HG03196 (cell line): ENCODE measurements at regions not wholly inside any gene's neighbourhood (a gene's known extent, or its start where the extent isn't known, plus 50 kb on each side); places are given as distances from the start of the nearest gene placed in this dataset.
"Not testable (repeated sequence)": the region's sequence is repeated elsewhere in the genome, so short reads cannot be mapped to it uniquely, and the experiment has no call there.

Source experiments
- ATAC-seq: cut with Tn5 transposase; IDR thresholded peaks from one replicate; pipeline ENCODE4 v1.9.1; 2021; ENCODE audit not compliant: unreplicated experiment

DNA sequence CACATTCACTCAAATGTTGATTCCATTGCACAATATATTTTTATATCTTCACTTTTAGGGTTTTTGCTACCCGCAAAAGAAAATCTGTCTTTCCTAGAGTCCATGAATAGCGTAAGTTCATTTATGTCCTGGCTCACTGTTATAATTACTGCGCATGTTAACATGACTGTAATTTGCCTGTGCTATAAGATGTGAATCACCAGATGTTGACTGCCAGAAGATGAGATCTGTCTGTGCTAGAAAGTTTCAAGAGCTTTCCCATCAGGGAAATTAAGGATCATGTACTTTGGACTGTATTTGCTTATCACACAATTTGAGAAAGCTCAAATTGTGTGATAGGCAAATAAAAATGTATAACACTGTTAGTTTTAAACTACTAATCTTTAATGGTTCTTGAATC is 322.5 kb downstream of the CHL1 start:
- no peak for ATAC-seq

DNA sequence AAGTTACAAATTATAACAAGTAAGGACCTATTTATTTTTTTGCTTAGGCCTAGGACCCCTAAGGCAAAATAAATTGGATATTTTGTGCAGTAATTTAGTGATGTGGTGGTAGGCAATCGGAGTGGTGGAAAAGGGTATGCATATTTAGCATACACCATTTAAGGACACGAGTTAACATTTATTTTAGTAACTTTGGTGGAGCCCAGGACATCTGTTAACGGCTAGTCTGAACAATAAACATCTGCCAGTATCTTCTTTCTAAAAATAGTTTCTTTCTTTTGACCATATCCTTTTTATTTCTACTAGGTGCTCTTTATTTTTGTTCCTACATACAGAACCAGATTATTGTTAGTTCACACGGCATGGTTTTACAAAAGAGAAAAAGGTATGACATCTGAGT is 326.3 kb downstream of the CHL1 start:
- ATAC-seq: no peak

DNA sequence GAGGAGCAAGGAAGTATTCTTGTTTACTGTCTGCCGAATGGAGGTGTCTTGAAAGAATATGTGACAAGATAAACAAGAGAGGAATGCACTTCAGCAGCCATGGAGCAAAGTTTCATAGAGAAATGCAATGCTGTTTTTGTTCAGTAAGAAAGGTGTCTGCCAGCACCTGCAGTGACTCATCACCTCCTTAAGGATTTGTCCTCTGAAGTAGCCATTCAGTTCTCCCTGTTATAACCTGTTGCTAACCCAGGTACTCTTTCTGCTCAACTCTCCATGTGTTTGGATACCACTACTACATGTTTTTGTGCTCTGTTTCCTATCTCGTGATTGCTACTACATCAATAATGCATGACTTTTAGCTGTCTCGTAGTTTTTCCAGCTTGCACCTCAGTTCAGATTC is 328.9 kb downstream of the CHL1 start:
- no peak for ATAC-seq

DNA sequence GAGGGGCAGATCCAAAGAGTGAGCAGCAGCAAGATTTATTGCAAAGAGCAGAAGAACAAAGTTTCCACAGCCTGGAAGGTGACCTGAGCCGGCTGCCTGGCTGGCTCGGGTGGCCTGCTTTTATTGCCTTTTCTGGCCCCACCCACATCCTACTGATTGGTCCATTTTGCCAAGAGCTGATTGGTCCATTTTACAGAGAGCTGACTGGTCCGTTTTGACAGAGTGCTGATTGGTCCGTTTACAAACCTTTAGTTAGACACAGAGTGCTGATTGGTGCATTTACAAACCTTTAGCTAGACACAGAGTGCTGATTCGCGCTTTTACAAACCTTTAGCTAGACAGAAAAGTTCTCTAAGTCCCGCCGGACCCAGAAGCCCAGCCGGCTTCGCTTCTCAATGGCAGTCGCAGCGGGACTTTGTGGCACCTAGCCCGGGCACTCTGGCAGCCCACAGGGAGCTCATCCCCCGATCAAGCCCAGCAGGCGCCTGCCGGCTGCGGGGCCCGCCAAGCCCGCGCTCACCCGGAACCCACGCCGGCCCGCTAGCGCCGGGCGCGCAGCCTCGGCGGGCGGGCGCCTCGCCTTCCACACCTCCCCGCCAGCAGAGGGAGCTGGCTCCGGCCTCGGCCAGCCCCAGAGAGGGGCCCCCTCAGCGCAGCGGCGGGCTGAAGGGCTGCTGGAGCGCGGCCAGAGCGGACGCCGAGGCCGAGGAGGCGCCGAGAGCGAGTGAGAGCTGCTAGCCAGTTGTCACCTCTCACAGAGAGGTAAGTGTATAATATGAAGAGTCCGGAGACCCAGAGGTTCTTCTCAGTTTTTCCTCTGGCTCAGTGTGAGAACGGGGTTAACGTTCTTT is 339.2 kb downstream of the CHL1 start:
- no peak for ATAC-seq

DNA sequence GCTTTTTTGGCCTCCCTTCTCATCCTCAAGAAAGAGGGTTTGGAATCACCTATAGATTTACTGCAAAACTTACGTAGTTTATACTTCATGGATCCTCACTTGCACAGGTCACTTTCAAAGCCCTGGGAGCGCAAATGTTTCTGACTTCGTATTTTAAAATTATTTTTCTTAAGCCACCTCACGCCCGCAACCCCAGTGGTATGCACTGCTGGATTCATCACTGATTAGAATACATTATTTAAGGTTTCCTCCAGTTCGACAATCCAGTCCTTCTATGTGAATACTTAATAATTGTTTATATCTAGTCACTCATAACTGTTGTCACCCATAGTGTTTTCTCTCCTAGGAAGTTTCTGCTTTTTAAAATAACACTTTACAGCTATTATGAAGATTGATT is 339.9 kb downstream of the CHL1 start:
- no peak for ATAC-seq

DNA sequence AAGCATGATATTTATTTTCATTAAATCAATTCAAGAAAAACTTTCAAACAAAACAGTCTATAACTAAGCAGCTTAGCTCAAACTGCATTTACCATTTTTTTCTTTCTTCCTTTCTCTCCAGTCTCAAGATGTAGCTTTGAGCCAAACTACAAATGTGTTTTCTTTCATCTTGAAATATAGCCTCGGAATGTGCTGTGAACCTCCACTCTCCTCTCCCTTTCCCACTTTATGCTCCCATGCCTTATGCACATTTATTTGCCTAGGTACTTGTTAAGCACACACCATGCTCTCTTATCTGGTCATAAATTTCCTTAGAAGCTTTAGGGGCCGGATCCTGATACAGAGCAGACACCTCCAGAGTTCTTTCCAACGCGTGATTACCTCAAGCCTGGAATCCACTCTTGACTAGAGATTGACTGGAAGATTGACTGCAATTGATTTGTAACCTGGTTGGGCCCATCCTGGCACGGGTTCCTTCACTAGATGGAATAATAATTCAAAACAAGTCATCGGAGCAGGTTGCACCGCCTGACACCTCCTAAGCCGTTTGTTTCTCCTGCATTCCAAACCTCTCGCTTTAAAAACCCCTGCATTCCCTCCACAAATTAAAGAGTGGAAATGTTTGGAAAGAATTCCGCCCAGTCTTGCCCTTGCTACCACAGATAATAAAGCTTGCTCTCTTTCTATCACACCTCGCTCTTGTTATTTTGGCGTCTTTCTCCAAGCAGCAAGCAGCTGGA is 344.7 kb downstream of the CHL1 start:
- no peak for ATAC-seq

DNA sequence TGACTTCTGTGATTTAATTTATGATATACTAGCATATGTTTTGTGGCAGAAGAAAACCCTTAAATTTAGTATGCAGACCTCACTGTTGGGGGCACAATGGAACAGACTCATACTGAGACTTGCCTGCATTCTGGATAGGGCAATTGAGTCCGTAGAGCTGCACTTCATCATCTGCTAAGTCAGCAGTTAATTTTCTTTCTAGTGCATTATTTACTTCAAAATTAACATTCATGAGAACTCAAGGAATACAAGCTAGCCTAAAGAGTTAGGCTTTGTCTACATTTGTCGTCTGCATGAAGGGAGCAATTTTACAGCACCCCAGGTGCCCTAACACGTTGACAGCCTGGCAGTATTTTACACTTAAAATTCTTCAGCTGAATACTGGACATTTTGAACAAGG is 345.5 kb downstream of the CHL1 start:
- ATAC-seq: no peak

DNA sequence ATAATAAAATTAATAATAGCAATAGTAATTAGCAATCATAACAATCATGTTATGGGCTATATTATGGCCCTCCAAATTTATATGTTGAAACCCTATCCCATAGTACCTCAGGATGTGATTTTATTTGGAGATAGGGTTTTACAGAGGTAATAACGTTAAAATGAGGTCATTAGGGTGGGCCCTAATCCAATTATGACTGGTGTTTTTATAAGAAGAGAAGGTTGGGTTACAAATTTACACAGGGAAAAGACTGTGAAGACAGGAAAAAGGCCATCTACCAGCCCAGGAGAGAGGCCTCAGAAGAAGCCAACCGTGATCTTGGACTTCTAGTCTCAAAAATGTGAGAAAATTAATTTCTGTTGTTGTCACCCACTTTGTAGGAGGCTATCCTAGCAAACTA is 353.1 kb downstream of the CHL1 start:
- ATAC-seq: no peak

DNA sequence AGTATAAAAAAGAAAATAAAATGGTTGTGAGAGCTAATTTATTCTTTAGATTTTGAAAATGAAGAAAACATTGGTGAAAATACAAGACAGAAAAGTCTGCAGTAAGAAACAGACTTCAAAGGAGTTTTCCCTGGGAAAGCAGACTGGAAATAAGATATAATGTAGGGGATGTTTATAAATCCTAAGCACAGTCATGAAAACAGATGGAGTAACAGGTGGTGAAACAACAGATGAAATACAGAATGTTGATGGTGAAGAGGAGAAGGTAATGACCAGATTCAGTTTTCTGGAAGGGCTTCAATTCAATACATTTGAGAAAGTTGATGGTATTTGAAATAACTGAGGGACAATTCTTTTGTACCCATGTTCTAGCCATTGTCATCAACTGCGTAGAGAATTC is 353.9 kb downstream of the CHL1 start:
- ATAC-seq: no peak

DNA sequence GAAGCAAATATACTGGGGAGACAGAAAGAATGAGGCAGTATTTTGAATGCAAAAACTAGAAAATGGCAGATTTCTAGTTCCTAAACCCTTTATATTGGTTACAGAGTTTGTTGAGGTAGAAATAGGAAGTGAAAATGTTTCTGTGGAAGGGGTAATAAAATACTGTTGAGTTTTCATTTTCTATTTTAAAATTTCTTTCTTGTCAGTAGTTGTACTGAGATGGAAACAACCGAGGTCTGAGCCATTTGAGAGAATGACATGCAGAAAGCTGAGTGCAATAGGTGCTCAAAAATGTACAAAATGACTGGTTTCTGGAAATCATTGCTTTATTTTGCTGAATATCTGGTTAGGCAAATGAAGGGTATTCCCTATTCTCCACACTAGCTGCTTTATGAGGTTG is 361.4 kb downstream of the CHL1 start:
- ATAC-seq: peak; percentile 98

DNA sequence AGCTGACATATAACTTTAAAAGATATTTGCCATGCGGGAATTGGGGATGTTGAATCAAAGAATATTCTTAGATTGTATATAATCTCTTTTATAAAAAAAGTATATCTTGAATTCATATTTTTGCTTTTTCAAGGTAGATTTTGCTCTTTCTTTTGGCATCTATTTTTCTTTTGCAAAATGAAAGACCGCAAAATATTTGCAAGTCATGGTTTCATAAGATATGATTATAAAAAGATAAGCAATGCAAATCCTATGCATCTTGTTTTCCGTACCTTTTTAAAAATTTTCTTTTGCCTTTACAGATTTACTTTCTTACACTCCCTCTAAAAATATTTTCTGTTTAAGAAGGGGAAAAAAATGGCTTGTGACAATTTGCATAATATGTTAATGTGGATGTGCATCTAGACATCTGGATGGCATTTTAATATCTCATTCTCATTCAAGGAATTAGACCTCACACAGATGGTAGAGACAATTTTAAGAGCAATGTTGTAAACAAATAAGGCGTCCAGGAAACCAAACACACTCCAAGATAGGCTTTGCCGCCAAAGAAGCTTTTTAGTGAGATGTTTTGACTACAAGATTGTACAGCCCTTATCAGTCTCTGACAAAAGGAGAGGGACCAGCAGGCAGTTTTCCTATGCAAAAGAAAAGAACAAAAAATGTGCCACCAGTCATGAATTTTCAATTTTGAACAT is 371.1 kb downstream of the CHL1 start:
- no peak for ATAC-seq

DNA sequence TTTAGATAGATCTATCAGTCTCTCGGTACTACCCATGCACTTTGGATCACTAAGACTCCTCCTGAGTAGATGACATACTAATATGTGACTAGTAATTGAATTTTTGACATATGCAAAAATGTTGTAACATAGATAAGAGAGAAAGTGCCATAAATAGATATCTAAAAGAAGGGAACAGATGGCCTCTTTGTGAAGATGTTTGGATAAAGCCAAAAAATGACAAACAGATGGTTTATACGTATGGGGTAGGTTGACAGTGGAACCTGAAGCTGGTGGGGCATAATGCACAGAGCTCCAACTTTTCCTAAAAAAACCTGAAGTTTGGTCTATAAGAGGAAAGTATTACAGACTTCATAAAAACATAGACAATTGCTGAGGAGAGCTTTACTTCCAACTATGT is 383.0 kb downstream of the CHL1 start:
- ATAC-seq: not testable (repeated sequence)

DNA sequence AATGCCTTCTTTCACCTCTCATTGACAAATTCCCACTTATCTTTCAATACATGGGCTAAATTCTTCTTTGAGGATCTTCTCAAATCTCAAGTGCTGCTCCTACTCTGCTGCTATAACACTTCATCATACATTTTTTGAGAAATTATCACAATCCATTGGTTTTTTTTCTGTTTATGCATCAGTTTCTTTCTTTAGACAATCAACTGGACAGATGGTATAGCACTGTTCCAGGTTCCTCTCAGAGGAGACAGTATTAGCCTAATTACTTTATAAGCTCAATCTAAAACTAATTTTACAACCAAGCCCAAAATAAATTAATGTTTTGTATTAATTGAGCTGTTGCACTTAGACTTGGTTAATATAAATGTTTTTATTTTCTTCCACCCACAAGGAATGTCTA is 392.5 kb downstream of the CHL1 start:
- not testable (repeated sequence) for ATAC-seq

DNA sequence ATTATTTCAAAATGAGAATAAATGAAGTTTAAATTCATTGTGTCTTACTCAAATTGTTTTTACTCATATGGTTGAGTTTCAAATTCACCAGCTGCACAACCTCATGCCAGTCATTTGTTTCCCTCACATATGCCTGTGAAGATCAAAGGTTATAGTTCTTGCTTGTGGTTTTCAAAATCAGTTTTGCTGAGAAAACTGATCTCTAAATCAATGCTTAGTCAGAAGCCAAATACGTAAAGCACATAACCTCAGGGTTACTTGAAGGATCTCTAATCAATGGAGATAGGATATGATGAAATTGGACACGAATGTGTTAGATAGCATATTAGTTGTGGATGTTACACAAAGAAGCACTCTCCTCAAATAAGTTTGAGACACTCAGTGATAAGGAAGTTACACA is 400.7 kb downstream of the CHL1 start:
- ATAC-seq: not testable (repeated sequence)

DNA sequence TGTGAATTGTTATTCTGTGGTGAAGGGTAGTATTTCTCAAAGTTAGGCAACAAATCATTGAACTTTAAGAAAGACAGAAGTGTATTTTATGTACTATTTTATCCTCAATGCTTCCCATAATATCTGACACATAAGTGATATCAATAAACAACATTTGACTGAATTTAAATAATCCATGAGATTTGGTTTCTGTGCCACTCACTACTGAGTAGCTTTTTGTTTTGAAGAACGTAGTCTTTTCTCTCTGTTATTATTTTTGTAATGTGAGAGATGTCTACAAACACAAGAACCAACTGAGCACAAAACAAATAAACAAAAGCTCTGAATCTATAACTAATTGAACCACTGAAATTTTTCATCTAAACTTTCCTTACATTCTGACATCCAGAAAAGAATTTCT is 401.2 kb downstream of the CHL1 start:
- ATAC-seq: not testable (repeated sequence)

DNA sequence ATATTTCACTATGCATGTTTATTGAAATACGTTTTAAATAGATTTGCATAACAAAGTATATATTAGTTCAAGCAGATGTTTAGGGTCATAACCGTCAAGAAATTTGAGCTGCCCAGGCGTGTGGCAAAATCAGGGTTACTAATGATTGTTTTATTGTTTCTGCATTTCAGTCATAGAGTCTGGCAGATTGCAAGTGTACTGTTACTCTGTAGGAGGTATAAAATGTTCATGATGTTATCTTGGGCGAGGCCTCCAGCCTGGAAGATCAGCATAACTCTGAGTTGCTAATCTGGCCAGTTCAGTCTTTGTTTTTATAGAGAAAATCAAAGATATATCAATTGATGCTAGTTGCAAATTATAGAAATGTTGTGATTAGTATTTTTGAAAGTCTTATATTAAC is 410.9 kb downstream of the CHL1 start:
- ATAC-seq: not testable (repeated sequence)

DNA sequence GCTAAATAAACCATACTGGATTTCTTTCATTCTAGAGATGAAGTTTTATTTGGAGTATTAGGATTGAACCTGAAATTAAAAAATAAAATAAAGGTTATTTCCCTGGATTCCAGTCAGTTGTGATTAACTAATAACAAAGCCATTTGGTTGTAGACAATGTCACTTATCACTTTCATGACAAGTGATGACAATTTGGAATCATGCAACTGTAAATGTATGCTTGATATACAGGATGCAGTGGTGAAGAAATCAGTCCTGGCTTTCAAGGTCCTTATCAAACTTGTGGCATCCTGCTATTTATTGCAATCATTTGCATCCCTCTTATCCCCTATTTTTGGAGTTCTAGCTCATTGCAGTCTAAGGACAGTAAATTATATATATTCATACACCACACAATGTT is 425.2 kb downstream of the CHL1 start:
- no peak for ATAC-seq

DNA sequence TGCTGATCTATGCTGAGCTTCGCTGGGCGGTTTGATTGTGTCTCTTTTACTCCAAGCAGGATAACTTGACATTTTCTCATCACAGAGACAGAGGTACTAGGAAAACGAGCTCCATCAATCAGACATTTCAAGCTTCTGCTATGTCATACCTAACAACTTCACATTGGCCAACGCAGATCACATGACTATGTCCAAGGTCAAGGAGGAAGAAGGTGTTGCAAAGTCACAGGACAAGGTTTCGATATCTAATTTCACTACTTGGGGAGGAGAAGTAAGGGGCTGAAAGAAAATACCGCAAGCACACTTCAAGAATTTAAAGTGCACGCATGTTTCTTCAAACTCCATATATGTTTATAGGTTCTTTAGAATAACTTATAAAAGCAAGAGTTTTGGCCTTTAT is 425.8 kb downstream of the CHL1 start:
- no peak for ATAC-seq

DNA sequence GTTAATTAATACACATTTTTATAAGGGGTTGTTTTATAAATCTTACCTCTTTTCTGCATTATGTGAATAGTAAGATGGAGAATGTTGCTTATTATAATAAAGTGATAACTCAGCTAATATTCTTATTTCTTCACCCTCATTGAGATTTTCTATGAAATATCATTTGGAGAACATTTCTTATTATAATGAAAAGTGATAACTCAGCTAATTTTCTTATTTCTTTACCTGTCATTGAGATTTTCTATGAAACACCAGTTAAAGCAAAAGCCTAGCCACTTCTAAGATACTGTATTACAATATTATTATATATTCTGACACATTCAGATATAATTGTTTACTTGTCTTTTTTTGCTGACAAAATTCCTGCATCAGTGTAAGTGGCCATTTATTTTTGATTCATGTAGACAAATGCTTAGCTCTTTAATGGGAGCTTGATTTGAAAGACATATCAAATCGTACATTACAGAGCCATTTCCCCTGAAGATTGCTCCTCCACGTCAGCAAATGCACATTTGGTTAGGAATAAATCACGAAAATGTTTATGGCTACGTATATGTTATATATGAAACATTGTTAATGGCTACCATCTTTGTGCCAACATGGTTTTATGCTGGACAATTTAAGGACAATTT is 427.5 kb downstream of the CHL1 start:
- ATAC-seq: no peak

DNA sequence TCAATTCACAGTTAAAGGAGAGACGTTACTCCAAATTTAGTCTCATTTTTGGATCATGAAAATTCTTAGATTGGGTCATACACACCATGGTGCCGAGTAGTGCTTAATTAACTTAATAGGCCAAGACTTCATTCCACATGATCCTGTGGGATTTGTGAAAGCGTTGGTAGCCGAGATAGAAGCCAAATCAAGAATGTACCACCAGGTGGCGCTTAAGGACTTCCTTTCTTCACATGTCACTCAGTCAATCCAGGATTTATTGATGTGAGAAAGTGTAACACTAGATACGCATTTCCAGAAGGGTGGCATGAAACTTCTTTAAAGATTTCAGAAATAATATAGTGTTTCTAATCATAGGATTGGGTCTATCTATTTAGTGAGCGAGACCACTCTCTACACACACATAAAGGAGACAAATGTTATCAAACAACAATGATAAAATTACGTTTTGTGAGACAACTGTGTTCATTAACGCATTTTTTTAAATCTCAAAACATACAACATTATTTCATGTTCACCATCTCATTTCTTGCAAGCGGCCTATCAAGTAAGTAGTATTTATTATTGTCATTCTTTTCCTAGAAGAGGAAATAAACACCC is 436.1 kb downstream of the CHL1 start:
- ATAC-seq: no peak

DNA sequence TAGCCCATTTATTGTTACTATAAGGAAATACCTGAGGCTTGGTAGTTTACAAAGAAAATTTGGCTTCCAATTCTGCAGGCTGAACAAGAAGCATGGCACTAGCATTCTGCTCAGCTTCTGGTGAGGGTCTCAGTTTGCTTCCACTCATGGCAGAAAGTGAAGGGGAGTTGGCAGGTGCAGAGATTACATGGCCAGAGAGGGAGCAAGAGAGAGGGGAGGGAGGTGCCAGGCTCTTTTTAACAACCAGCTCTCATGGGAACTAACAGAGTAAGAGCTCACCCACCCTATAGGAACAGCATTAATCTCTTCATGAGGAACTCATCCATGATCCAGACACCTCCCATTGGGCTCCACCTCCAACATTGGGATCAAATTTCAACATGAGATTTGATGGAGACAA is 437.9 kb downstream of the CHL1 start:
- ATAC-seq: no peak
